ENCODE measurements at regions not wholly inside any gene's neighbourhood (a gene's known extent, or its start where the extent isn't known, plus 50 kb on each side); places are given as distances from the start of the nearest gene placed in this dataset.
A peak's percentile ranks its signal among the peaks of the same experiment; 100 is the strongest.

DNA sequence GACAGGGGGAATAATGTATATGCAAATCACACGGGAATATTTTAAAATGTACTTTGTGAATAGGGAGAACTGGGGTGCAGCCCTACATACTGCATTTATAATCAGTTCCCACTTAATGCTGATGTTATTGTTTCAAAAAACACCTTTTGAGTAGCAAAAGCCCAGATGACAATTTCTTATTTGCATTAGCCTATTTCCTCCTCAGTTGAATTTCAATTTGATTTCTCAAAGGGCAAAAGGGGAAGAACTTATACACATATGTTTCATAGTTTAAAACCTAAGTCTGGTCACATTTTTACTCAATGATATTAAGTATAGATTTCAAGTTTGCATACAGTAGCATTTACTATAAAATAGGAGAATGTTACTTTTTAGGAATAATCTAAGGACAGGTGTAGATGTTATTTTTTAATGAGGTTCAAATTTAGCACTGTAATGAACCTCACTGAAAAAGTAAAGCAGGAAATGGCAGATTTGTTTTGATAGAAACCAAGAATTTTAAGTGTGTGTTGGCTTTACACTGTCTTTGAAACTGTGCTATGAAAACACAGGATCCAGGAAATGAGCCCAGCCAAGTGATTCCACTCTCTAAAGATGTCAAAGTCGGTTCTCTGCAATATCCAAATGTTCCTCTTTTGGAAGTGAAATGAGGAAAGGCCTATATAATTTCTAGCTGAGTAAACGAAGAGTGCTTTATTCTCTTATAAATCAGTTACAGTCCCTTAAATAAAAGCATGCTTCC, 367.4 kb downstream of the BTG1 start:
- DNase-seq (ENCODE audit: low read depth) (peak; percentile 8), FAIRE-seq (no peak)
- no peaks in the 10 kb centered on the region for H3K9me3 ChIP-seq (ENCODE audit: insufficient read depth, low read depth, low read length)
- no peaks in the 10 kb centered on the region for H3K36me3 ChIP-seq (ENCODE audit: insufficient read depth, low read length)
- peak overlapping the region; percentile 68 for H3K4me2 ChIP-seq (ENCODE audit: low read length)
- H3K4me3 ChIP-seq (ENCODE audit: insufficient read depth, low read depth, low read length): peak overlapping the region; percentile 13
- H3K27me3 ChIP-seq (ENCODE audit: insufficient read depth, low read length): no peaks in the 10 kb centered on the region
- H2AFZ ChIP-seq (ENCODE audit: low read depth, low read length): no peak overlapping the region
- peak overlapping the region; percentile 84 for H3K27ac Mint-ChIP-seq (ENCODE audit: unreplicated experiment)
- H3K4me1 Mint-ChIP-seq (ENCODE audit: low read depth, unreplicated experiment): peaks cover 30% of the 10 kb centered on the region
- no peak overlapping the region for H3K4me3 Mint-ChIP-seq (ENCODE audit: unreplicated experiment)
- peak overlapping the region; percentile 39 for H3K9ac ChIP-seq (ENCODE audit: low read length)
- no peaks in the 10 kb centered on the region for H3K36me3 Mint-ChIP-seq (ENCODE audit: low read depth, unreplicated experiment)
- H3K27ac ChIP-seq (ENCODE audit: low read depth, low read length): peak overlapping the region; percentile 82
- H3K27me3 Mint-ChIP-seq (ENCODE audit: low read depth, unreplicated experiment): no peaks in the 10 kb centered on the region
- H3K9me3 Mint-ChIP-seq (ENCODE audit: unreplicated experiment): no peaks in the 10 kb centered on the region
- no peaks in the 10 kb centered on the region for H3K79me2 ChIP-seq (ENCODE audit: insufficient read depth, low read length)
- no peaks in the 10 kb centered on the region for H4K20me1 ChIP-seq (ENCODE audit: insufficient read depth, low read length)
- TF ChIP-seq, protein P1, sequence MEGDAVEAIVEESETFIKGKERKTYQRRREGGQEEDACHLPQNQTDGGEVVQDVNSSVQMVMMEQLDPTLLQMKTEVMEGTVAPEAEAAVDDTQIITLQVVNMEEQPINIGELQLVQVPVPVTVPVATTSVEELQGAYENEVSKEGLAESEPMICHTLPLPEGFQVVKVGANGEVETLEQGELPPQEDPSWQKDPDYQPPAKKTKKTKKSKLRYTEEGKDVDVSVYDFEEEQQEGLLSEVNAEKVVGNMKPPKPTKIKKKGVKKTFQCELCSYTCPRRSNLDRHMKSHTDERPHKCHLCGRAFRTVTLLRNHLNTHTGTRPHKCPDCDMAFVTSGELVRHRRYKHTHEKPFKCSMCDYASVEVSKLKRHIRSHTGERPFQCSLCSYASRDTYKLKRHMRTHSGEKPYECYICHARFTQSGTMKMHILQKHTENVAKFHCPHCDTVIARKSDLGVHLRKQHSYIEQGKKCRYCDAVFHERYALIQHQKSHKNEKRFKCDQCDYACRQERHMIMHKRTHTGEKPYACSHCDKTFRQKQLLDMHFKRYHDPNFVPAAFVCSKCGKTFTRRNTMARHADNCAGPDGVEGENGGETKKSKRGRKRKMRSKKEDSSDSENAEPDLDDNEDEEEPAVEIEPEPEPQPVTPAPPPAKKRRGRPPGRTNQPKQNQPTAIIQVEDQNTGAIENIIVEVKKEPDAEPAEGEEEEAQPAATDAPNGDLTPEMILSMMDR (IDR thresholded peaks at IDR 0.05; ENCODE audit: insufficient read depth, low read depth, low read length): no peak
- no peak for TF ChIP-seq EZH2 (IDR thresholded peaks at IDR 0.05; ENCODE audit: insufficient read depth, low read length)
- H3K4me1 ChIP-seq (ENCODE audit: insufficient read depth, low read length): peaks cover 24% of the 10 kb centered on the region

DNA sequence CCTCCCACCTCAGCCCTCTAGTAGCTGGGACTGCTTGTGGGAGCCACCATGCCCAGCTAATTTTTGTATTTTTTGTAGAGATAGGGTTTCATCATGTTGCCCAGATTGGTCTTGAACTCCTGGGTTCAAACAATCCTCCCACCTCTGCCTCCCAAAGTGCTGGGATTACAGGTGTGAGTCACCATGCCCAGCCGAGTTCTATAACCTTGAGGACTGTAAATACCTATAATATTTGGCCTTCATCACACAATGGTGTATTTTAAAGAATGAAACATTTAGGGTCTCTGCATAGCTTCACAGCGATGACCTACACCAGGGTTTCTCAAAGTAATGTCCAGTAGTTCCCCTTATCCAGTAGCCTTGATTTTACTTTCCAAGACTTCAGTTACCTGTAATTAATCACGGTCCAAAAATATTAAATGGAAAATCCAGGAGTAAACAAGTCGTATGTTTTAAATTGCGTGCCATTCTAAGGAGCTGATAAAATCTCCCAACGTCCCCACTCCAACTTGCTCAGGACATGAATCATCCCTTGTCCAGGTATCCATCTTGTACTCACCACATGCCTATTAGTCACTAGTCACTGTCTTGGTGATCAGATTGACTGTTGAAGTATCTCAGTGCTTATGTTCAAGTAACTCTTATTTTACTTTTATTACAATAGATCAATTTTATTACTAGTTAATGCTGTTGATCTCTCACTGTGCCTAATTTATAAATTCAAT, 368.2 kb downstream of the BTG1 start:
- DNase-seq (ENCODE audit: low read depth) (peak; percentile 37), FAIRE-seq (no peak)
- no peaks in the 10 kb centered on the region for H3K36me3 ChIP-seq (ENCODE audit: insufficient read depth, low read length)
- Mint-ChIP-seq H3K4me3 (ENCODE audit: unreplicated experiment) (no peak overlapping the region), H3K9me3 (ENCODE audit: unreplicated experiment) (no peaks in the 10 kb centered on the region), H3K36me3 (ENCODE audit: low read depth, unreplicated experiment) (no peaks in the 10 kb centered on the region), H3K27me3 (ENCODE audit: low read depth, unreplicated experiment) (no peaks in the 10 kb centered on the region), H3K27ac (ENCODE audit: unreplicated experiment) (peak overlapping the region; percentile 84), H3K4me1 (ENCODE audit: low read depth, unreplicated experiment) (peaks cover 34% of the 10 kb centered on the region)
- no peak overlapping the region for H3K27ac ChIP-seq (ENCODE audit: low read depth, low read length)
- H3K4me2 ChIP-seq (ENCODE audit: low read length): no peak overlapping the region
- no peaks in the 10 kb centered on the region for H3K79me2 ChIP-seq (ENCODE audit: insufficient read depth, low read length)
- H2AFZ ChIP-seq (ENCODE audit: low read depth, low read length): no peak overlapping the region
- no peak overlapping the region for H3K4me3 ChIP-seq (ENCODE audit: insufficient read depth, low read depth, low read length)
- no peak overlapping the region for H3K9ac ChIP-seq (ENCODE audit: low read length)
- H4K20me1 ChIP-seq (ENCODE audit: insufficient read depth, low read length): no peaks in the 10 kb centered on the region
- H3K27me3 ChIP-seq (ENCODE audit: insufficient read depth, low read length): no peaks in the 10 kb centered on the region
- no peak for TF ChIP-seq EZH2 (IDR thresholded peaks at IDR 0.05; ENCODE audit: insufficient read depth, low read length)
- TF ChIP-seq, protein P1 (IDR thresholded peaks at IDR 0.05; ENCODE audit: insufficient read depth, low read depth, low read length): no peak
- peaks cover 27% of the 10 kb centered on the region for H3K4me1 ChIP-seq (ENCODE audit: insufficient read depth, low read length)
- no peaks in the 10 kb centered on the region for H3K9me3 ChIP-seq (ENCODE audit: insufficient read depth, low read depth, low read length)
